ENCODE measurements at regions not wholly inside any gene's neighbourhood (a gene's known extent, or its start where the extent isn't known, plus 50 kb on each side); places are given as distances from the start of the nearest gene placed in this dataset.

DNA sequence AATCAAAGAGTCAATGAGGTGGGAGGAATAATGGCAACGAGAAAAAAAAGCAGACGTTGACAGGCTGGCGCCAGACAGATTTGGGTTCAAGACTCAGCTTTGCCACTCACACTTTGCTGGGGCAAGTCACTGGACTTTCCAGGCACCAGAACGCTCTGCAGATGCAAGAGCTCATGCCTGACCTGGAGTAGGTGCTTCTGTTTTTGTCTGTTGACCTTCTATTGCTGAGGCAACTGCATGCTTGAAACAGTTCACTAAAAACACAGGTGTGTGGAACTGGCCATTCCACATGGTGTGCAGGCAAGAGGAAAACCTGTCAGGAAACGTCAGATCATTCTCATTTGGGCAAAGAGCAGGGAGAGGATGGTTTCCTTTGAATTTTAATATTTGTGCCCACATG, 161.2 kb upstream of the SMIM23 start:
- 60 to 70% methylated on average over 5 of the region's 5 CpGs for WGBS, 2 donors
- Histone ChIP-seq H3K9me3 (no peaks in the 10 kb centered on the region), H3K27me3 (no peaks in the 10 kb centered on the region), H3K36me3 (replicated peaks in 1 of 2; ENCODE audit: insufficient read depth in 1 of 2, low read depth in 2 of 2) (no peaks in the 10 kb centered on the region), H3K27ac (no peak overlapping the region), H3K4me1 (no peaks in the 10 kb centered on the region), H3K4me3 (no peak overlapping the region)
- intact Hi-C loops (cut with DNase I), result no loop called here
- no peak for TF ChIP-seq POLR2A (IDR thresholded peaks at IDR 0.05)
- TF ChIP-seq, protein P1, sequence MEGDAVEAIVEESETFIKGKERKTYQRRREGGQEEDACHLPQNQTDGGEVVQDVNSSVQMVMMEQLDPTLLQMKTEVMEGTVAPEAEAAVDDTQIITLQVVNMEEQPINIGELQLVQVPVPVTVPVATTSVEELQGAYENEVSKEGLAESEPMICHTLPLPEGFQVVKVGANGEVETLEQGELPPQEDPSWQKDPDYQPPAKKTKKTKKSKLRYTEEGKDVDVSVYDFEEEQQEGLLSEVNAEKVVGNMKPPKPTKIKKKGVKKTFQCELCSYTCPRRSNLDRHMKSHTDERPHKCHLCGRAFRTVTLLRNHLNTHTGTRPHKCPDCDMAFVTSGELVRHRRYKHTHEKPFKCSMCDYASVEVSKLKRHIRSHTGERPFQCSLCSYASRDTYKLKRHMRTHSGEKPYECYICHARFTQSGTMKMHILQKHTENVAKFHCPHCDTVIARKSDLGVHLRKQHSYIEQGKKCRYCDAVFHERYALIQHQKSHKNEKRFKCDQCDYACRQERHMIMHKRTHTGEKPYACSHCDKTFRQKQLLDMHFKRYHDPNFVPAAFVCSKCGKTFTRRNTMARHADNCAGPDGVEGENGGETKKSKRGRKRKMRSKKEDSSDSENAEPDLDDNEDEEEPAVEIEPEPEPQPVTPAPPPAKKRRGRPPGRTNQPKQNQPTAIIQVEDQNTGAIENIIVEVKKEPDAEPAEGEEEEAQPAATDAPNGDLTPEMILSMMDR (IDR thresholded peaks at IDR 0.05), result no peak
- no peak for ATAC-seq
- no peak for DNase-seq

DNA sequence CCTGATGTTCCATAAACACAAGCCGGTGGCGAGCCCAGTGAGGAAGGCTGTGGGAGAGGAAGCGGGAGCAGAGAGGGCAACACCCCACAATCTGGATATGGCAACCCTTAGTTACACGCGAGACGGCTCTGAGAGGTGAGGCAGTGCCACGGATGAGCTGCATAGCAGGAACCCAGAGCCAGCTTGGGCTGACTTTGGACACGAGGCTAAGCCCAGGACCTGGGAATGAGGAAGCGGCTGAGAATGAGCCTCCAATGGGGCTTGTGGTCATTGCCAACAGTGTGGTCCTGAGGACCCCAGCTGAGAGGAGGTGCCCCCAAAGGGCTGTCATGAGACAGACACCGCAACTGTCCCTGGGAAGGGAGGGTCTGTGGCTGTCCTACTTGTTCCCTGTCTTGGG, 160.0 kb upstream of the SMIM23 start:
- WGBS, 2 donors, result 67 to 76% methylated on average over 3 to 10 of the region's 10 CpGs
- no peaks in the 10 kb centered on the region for H3K9me3 ChIP-seq
- H3K36me3 ChIP-seq (replicated peaks in 1 of 2; ENCODE audit: insufficient read depth in 1 of 2, low read depth in 2 of 2), result no peaks in the 10 kb centered on the region
- TF ChIP-seq POLR2A (IDR thresholded peaks at IDR 0.05), result no peak
- TF ChIP-seq, protein P1 (IDR thresholded peaks at IDR 0.05), result no peak
- H3K4me1 ChIP-seq, result peaks cover 6% of the 10 kb centered on the region
- H3K27me3 ChIP-seq, result peaks cover 0 to 8% of the 10 kb centered on the region in 2 donors
- intact Hi-C loops (cut with DNase I), result no loop called here
- ATAC-seq (no peak), DNase-seq (no peak)
- no peak overlapping the region for H3K27ac ChIP-seq
- H3K4me3 ChIP-seq, result no peak overlapping the region

DNA sequence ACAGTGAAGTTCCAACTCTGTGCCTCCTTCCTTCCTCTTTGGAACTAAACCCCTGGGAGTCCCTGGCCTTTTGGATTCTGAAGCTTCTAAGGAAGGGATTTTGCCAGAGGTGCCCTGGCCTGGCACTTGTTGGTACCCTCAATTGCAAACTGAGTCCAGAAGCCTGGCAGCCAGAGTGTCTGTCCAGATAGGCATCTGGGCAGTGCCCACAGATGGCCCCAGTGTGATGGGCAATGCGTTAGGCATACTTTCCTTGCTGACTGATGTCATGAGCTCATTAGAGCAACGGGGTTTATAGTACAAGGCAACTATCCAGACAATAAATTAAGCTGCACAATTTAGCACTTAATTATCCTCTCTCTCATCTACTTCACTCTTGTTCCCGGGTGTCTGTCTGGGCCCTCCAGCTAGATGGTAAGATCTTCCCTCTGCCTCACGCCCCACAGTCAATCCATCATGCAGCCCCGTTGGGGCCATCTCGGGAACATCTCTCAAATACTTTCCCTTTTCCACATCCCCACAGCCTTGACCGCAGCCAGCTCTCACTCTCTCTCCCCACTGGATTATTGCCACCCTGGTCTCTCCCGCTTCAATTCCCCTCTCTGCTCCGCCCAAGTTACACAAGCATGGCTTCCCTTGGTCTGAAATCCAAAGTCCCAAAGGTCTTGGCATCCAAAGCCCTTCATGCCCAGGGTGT, 157.5 kb upstream of the SMIM23 start:
- peaks cover 6% of the 10 kb centered on the region for H3K4me1 ChIP-seq
- no peak overlapping the region for H3K27ac ChIP-seq
- intact Hi-C loops (cut with DNase I), result no loop called here
- TF ChIP-seq POLR2A (IDR thresholded peaks at IDR 0.05), result no peak
- TF ChIP-seq, protein P1 (IDR thresholded peaks at IDR 0.05), result no peak
- DNase-seq, result no peak
- 72 to 75% methylated on average over 9 of the region's 9 CpGs for WGBS, 2 donors
- no peak for ATAC-seq
- no peak overlapping the region for H3K4me3 ChIP-seq
- H3K36me3 ChIP-seq (replicated peaks in 1 of 2; ENCODE audit: insufficient read depth in 1 of 2, low read depth in 2 of 2), result no peaks in the 10 kb centered on the region
- no peaks in the 10 kb centered on the region for H3K9me3 ChIP-seq
- peaks cover 0 to 8% of the 10 kb centered on the region in 2 donors for H3K27me3 ChIP-seq

DNA sequence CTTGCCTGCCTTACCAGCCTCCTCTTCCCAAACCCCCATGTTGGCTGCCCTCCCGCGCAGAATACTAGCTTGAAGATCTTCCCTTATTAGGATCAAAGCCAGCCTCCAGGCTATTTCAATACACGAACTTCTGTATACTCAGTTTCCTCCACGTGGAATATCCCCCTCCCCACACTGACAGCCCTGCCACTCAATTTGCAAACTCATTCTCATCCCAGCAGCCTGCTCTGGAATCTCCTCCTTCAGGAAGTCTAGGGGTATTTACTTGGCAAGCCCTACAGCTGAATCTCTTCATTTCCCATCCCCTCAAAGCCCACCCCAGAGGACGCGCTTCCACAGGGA, 157.0 kb upstream of the SMIM23 start:
- DNase-seq, result no peak
- no peak overlapping the region for H3K4me3 ChIP-seq
- TF ChIP-seq, protein P1 (IDR thresholded peaks at IDR 0.05), result no peak
- TF ChIP-seq POLR2A (IDR thresholded peaks at IDR 0.05), result no peak
- no peaks in the 10 kb centered on the region for H3K9me3 ChIP-seq
- H3K36me3 ChIP-seq (replicated peaks in 1 of 2; ENCODE audit: insufficient read depth in 1 of 2, low read depth in 2 of 2), result no peaks in the 10 kb centered on the region
- no peak overlapping the region for H3K27ac ChIP-seq
- peaks cover 0 to 8% of the 10 kb centered on the region in 2 donors for H3K27me3 ChIP-seq
- 56 to 69% methylated on average over 6 of the region's 6 CpGs for WGBS, 2 donors
- ATAC-seq, result no peak
- intact Hi-C loops (cut with DNase I), result no loop called here
- peaks cover 6% of the 10 kb centered on the region for H3K4me1 ChIP-seq

DNA sequence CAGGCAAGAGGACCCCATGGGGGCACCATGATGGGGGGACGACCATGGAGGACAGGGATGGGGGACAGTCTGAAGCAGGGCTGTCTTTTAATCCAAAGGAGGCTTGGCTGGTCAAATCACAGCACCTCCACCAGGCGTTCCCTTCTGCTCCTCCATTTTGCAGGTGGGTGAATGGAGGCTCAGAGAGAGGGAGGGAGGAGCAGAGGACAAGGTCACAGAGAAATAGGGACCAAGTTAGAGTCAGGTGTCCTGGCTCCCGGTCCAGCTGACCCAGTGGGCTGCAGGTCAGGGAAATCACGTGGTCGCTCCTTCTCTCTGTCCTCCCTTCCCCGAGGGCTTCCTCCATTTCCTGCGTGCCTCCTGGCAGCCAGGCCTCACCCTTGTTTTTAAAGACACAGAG, 156.4 kb upstream of the SMIM23 start:
- Histone ChIP-seq H3K27ac (no peak overlapping the region), H3K27me3 (peaks cover 0 to 8% of the 10 kb centered on the region in 2 donors), H3K9me3 (no peaks in the 10 kb centered on the region), H3K36me3 (replicated peaks in 1 of 2; ENCODE audit: insufficient read depth in 1 of 2, low read depth in 2 of 2) (no peaks in the 10 kb centered on the region), H3K4me3 (no peak overlapping the region), H3K4me1 (peaks cover 6% of the 10 kb centered on the region)
- ATAC-seq (no peak), DNase-seq (no peak)
- no peak for TF ChIP-seq POLR2A (IDR thresholded peaks at IDR 0.05)
- TF ChIP-seq, protein P1 (IDR thresholded peaks at IDR 0.05), result no peak
- intact Hi-C loops (cut with DNase I), result no loop called here
- 40 to 44% methylated on average over 5 to 7 of the region's 7 CpGs for WGBS, 2 donors

Measured in body of pancreas (tissue), 4 donors.